ENCODE measurements at regions not wholly inside any gene's neighbourhood (a gene's known extent, or its start where the extent isn't known, plus 50 kb on each side); places are given as distances from the start of the nearest gene placed in this dataset.
"Not testable (repeated sequence)": the region's sequence is repeated elsewhere in the genome, so short reads cannot be mapped to it uniquely, and the experiment has no call there.

DNA sequence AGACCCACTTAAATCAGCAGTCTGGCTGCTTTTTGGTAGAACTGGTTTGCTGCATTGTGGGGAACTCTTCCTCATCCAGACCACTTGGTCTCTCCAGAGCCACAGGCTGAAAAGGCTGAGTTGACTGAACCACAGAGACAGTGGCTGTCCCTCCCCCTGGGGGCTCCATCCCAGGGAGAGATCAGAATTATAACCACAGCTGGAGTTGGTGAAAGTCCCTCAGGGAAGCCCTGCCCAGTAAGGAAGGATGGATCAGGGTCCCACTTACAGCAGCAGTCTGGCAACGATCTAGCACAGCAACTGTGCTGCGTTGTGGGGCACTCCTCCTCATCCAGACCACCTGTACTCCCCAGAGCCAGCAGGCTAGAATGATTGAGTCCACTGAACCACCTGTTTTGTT, 212.7 kb downstream of the SOX3 start:
- no peak for DNase-seq (ENCODE audit: low read depth)
- TF ChIP-seq, protein P1, sequence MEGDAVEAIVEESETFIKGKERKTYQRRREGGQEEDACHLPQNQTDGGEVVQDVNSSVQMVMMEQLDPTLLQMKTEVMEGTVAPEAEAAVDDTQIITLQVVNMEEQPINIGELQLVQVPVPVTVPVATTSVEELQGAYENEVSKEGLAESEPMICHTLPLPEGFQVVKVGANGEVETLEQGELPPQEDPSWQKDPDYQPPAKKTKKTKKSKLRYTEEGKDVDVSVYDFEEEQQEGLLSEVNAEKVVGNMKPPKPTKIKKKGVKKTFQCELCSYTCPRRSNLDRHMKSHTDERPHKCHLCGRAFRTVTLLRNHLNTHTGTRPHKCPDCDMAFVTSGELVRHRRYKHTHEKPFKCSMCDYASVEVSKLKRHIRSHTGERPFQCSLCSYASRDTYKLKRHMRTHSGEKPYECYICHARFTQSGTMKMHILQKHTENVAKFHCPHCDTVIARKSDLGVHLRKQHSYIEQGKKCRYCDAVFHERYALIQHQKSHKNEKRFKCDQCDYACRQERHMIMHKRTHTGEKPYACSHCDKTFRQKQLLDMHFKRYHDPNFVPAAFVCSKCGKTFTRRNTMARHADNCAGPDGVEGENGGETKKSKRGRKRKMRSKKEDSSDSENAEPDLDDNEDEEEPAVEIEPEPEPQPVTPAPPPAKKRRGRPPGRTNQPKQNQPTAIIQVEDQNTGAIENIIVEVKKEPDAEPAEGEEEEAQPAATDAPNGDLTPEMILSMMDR (conservative IDR thresholded peaks at IDR 0.05; ENCODE audit: low read depth, low read length): no peak
- no peak overlapping the region for H3K4me3 ChIP-seq (ENCODE audit: low read depth, low read length)

DNA sequence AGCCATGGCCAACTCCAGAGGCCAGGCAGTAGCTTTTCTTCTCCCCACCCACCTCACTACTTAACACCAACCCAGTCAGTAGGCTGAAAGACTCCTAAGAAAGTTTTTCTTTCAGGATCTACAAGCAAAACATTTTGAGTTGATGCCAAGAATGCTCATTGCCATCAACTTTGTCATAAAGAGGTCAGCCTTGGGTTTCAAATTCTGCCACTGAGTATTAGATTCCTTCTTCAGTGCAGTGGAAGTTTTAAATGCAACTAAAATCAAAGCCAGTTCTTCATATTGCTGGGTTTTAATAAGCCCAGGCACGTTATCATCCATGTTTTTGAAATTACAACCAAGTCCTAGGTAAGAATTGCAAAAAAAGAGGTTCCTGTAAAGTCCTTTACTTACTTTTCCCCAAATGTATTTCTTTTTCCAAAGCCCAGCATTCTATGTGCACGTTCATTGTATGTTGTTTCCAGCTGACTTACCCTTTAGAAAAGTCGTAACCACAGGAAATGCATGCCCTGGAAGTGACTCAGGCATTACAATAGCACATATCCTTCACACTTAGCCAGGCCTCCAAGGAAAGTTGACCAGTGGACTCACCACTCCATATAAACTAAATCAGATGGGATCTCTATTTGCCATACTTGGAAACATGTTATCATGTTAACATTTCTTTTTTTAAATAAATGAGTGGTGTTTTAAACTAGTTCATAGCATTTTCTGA, 229.9 kb downstream of the SOX3 start:
- H3K4me3 ChIP-seq (ENCODE audit: low read depth, low read length): no peak overlapping the region
- TF ChIP-seq, protein P1 (conservative IDR thresholded peaks at IDR 0.05; ENCODE audit: low read depth, low read length): no peak
- DNase-seq (ENCODE audit: low read depth): peak; percentile 47

DNA sequence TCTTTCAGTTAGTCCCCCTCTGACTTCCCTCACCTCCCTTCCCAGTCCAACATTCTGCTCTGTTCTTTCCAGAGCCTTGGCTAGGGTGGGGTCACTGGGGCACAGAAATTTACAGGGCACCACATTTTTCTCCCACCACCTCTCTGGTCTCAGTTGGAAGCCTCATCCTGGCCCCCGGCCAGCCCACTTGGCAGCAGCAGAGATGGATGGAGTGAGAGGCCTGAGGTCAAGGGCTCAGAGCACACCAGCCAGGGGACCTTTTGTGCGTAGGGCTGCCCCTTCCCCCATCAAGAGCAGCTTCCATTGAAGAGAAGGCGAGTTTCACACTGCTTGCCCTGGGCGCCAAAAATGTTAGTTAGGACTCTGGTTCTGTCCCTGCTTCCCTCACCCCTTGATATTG, 230.9 kb downstream of the SOX3 start:
- no peak overlapping the region for H3K4me3 ChIP-seq (ENCODE audit: low read depth, low read length)
- DNase-seq (ENCODE audit: low read depth): no peak
- TF ChIP-seq, protein P1 (conservative IDR thresholded peaks at IDR 0.05; ENCODE audit: low read depth, low read length): no peak

DNA sequence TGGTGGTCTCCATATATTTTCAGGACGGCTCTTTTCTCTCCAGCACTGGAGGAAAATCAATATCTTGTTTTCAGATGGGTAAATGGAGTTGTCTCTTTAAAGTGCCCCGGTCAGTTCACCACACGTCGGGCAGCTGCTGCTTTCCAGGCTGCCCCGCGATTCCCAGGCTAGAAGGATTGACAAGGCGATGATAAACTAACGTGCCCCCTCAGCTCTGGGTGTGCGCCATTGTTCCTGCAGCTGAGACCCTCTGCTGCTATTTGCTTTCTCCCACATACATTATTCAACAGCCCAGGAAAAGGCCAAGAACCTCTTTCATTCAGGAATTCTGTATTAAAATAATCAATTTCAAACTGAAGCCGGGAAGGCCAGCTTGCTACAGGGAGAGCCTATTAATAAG, 254.5 kb downstream of the SOX3 start:
- TF ChIP-seq, protein P1 (conservative IDR thresholded peaks at IDR 0.05; ENCODE audit: low read depth, low read length): no peak
- H3K4me3 ChIP-seq (ENCODE audit: low read depth, low read length): no peak overlapping the region
- DNase-seq (ENCODE audit: low read depth): no peak

DNA sequence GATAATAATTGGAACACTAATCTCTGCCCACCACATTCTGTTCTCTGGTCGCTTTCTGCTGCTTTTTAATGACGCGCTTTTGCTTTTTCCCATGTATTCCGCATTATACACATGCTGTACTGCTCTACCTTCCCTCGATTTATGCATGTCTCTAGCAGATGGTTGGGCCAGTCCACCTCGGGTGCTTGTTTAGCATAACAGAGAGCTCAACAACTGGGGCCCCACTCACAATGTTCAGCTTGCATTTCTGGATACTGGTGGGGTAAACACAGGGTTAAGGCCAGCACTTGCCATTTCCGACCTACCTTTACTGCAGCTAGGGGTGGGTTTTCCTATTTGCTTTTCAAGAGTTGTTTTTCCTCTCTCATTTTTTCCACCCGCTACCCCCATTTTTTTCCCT, 255.8 kb downstream of the SOX3 start:
- no peak for DNase-seq (ENCODE audit: low read depth)
- no peak overlapping the region for H3K4me3 ChIP-seq (ENCODE audit: low read depth, low read length)
- TF ChIP-seq, protein P1 (conservative IDR thresholded peaks at IDR 0.05; ENCODE audit: low read depth, low read length): no peak

DNA sequence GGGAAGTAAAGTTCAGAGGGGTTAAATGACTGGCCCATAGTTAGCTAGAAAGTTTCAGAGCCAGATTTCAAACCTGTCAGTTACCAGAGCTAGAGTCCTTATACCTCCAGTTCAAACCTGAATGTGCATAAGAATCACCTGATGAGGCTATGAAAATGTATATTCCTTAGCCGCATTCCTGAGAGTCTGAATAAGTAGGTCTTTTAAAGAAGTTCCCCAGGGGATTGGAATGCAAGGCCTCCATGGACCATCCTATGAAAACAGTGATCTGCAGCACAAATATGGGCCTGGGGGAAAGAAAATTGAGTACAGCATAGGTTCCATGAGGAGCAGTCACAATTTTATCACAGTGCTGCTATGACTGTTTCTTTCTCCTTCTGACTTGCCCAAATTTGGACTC, 263.9 kb upstream of the CXorf66 start:
- TF ChIP-seq, protein P1 (conservative IDR thresholded peaks at IDR 0.05; ENCODE audit: low read depth, low read length): no peak
- no peak for DNase-seq (ENCODE audit: low read depth)
- H3K4me3 ChIP-seq (ENCODE audit: low read depth, low read length): no peak overlapping the region

DNA sequence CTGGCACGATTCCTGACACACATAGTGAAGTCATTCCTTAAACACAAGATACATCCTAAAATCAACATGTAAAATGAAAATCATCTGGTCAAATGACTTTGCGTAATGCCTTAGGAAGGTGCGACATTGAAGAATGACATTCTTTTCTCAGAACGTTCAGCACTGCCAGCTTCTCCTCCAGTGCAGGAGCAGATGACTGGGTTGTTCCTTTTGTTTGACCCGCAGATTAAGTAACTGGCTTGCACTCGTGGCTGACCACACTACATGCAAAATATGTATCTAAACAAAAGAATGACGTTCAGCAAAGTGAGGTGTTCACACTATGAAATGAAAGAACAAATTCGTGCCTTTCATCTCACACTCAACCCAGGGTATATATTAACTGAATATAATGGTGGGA, 260.7 kb upstream of the CXorf66 start:
- DNase-seq (ENCODE audit: low read depth); H3K4me3 ChIP-seq (ENCODE audit: low read depth, low read length): not testable (repeated sequence)

DNA sequence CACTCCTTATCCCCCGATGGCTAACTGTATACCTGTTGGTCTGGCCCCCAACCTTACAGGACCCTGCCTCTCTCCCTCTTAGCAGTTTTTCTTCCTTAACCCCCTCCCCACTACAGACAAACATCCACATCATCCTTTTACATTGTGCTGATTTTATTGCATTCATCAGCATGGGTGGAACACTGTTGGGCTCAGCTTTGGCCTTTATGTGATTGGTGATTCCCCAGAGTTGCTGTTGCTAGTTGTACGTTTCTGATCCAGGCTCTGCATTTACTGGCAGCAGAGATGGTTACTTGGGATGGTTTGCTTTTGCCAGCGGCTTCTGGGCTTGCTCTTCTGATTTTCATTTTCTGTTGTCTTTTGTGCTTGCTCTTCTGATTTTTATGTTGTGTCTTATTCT, 250.6 kb upstream of the CXorf66 start:
- not testable (repeated sequence) for DNase-seq (ENCODE audit: low read depth); H3K4me3 ChIP-seq (ENCODE audit: low read depth, low read length)

DNA sequence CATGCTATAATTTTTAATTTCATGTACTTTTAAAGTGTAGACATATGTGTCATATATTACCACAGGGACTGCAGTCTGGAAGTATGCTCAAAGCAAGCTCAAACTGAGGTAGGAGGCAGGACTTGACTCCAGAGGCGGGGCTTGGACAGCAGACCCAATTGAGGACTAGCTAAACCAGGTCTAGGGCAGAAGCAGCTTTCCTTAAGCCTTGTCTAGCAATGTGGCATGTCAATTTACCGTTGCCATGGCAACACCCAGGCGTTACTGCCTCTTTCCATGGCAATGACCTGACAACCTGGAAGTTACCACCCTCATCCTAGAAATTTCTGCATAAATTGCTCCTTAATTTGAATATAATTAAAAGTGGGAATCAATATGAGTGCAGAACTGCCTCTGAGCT, 249.2 kb upstream of the CXorf66 start:
- not testable (repeated sequence) for DNase-seq (ENCODE audit: low read depth); H3K4me3 ChIP-seq (ENCODE audit: low read depth, low read length)
